GM20431 (cell line): ENCODE measurements at regions not wholly inside any gene's neighbourhood (a gene's known extent, or its start where the extent isn't known, plus 50 kb on each side); places are given as distances from the start of the nearest gene placed in this dataset.
"Not testable (repeated sequence)": the region's sequence is repeated elsewhere in the genome, so short reads cannot be mapped to it uniquely, and the experiment has no call there.

Experiments
- in situ Hi-C: fragments of 300-500 bp; cut with MseI, MboI; formaldehyde crosslinking; loops from one replicate; pipeline ENCODE4 v1.15.0; 2020; ENCODE audit warnings: low sequenced_read_pairs; ENCODE audit not compliant: unreplicated experiment

DNA sequence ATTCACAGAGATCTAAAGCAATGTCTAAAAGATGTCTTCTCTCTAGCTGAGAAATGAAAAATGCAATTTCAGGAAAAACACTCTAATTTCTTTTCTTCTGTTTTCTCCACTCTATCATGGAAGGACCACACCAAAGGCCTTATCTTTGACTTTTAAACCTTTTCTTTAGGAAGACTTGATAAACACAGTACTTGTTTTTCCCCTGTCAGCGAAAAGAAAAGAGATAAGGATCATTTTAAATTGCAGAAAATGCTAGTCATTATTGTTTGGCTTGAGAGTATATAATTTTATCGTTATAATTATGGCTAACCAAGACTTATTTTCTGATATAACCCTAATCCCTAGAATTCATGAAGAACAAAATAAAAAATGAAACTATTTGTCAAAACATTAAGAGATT lies 462.4 kb upstream of the API5 start:
- in situ Hi-C loops, result no loop called here

DNA sequence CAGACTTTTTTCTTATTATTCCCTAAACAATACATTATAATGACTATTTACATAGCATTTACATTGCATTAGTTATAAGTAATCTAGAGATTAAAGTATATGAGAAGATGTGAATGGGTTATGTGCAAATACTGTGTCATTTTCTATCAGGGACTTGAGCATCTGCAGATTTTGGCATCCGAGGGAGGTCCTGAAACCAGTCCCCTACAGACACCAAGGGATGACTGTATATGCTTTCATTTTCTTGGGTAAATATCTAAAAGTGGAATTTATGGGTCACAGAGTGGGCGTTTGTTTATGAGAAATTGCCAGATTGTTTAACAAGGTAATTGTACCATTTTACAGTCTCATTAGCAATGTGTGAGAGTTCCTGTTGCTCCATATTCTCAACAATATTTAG lies 454.5 kb upstream of the API5 start:
- in situ Hi-C loops, result no loop called here

DNA sequence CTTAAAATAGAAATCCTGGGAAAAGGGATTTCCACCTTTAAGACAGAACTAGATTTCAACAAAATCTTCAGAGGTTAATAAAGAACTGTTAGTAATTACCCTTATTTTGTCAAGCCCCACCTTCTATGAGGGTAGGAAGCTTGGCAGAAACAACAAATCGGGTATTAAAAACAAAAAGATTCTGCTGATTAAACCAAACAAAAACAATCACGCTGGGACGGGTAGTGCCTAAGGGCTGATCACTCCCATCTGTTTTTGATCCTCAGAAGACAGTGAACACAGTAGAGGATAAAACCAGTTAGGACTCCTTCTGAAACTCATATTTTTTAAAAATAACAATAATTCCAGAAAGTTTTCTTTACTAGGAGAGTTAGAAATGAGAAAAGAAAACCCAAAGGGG lies 441.3 kb upstream of the API5 start:
- in situ Hi-C loops, result no loop called here

DNA sequence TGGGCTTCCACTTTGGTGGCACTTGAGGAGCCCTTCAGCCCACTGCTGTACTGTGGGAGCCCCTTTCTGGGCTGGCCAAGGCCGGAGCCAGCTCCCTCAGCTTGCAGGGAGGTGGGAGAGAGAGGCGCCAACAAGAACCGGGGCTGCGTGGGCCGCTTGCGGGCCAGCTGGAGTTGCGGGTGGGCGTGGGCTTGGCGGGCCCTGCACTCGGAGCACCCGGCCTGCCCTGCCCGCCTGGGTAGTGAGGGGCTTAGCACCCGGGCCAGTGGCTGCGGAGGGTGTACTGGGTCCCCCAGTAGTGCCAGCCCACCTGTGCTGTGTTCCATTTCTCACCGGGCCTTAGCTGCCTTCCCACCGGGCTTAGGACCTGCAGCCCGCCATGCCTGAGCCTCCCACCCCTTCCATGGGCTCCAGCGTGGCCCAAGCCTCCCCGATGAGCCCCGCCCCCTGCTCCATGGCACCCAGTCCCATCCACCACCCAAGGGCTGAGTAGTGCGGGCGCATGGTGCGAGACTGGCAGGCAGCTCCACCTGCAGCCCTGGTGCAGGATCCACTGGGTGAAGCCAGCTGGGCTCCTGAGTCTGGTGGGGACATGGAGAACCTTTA lies 437.9 kb upstream of the API5 start:
- in situ Hi-C loops, result not testable (repeated sequence)

DNA sequence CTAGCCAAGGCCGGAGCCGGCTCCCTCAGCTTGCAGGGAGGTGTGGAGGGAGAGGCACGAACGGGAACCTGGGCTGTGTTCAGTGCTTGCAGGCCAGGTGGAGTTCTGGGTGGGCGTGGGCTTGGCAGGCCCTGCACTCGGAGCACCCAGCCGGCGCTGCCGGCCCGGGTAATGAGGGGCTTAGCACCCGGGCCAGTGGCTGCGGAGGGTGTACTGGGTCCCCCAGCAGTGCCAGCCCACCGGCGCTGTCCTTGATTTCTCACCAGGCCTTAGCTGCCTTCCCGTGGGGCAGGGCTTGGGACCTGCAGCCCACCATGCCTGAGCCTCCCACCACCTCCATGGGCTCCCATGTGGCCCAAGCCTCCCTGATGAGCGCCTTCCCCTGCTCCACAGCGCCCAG lies 430.5 kb upstream of the API5 start:
- in situ Hi-C loops, result not testable (repeated sequence)

DNA sequence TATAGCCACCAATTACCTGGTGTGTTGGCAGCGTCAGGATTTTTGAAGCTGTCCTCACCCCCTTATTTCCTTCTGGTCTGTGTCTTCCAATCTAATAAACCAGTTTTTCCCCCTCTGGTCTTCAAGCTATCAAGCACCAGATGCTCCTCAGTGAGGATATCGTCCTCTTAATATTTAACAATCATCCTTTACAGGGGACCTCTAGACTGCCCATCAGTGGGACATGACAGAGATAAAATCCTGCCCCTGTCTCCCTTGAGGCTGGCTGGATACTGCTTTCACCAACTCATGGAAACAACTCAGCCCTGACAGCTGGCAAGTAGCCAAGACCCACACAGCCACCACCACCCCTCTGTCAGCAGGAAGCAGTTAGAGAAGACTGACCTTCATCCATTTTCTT lies 421.0 kb upstream of the API5 start:
- in situ Hi-C loops, result no loop called here

DNA sequence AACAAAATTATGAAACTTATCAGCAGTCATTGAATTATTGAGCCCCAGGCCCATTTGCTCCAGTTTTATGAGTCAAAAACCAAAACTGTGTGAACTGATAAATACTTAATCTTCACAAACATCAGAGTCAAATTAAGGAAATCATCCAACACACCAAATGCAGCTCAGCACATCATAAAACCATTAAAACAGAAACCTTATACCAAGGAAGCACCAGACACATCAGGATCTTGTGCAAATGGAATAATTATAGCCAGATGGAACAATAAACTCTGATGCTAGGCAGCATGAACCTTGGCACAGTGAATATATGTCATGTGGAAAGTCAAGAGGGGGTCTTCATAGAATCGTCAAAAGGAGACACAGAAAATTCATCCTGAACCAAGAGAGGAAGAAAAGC lies 410.7 kb upstream of the API5 start:
- in situ Hi-C loops, result no loop called here

DNA sequence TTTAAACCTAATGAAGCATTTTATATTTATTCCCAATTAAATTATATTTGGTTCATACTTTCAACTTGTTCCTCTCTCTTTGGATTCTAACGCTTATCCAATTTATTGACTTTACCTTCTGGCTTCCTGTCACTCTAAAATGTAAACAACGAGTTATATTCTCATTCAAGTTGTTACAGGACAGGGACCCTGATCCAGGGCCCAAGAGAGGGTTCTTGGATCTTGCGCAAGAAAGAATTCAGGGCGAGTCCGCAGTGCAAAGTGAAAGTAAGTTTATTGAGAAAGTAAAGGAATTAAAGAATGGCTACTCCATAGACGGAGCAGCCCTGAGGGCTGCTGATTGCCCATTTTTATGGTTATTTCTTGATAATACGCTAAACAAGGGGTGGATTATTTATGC lies 405.6 kb upstream of the API5 start:
- in situ Hi-C loops, result no loop called here

DNA sequence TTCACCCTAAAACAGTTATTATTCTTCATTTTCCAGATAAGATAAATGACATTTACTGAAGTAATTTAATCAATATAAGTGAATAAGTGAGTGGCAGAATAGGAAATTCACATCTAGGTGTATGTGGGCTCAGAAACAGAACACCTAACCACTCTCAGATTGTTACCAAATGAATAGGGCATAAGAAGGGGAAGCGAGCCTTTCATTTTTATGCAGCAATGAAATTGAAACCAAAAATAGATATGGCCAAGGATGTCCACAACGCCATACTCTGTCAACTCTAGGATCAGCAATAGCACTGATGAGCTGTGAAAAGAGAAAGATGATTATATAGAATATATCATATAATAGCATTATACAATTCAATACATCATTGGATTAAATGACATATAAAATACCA lies 398.1 kb upstream of the API5 start:
- in situ Hi-C loops, result no loop called here

DNA sequence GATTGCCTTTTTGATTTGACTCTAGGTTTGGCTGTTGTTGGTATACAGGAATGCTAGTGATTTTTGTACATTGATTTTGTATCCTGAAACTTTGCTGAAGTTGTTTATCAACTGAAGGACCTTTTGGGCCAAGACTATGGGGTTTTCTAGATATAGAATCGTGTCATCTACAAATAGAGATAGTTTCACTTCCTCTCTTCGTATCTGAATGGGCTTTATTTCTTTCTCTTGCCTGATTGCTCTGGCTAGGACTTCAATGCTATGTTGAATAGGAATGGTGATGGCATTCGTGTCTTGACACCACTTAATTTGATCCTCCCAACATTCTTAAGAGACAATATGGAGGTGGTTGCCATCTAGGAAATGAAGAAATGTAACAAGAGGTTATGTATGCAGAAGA lies 388.1 kb upstream of the API5 start:
- in situ Hi-C loops, result no loop called here

DNA sequence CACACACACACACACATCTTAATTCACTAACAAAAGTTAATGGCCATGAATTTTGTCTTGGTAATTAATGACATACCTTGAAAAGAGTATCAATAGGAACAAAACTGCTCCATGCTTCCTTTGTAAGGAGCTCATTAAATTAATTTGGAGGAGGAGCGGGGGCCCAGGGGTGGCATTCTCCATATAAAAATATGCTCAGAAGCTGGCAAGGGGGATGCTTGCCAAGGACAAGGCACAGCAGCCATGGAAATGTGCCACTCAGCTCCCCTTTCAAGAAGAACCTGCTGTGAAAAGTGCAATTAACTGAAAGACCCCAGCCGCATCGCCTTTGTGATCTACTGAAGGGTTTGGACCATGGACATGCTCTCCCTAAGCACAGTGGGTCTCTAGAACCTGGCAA lies 385.9 kb upstream of the API5 start:
- in situ Hi-C loops, result no loop called here

DNA sequence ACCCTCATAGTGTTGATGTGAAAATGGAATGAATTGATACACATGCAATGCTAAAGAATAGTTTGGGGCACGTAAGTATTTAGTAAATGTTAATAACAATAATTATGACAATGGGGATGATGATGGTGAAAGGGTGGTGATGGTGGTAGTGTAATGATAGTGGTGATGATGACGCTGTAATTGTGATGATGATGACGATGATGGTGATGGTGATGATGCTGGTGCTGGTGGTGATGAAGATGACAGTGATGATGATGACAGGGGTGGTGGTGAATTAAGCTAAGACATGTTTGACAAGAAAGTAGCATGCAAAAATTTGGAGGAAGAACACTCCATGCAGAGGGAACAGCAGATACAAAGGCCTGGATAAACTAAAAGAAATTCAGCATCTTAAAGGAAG lies 364.4 kb upstream of the API5 start:
- in situ Hi-C loops, result no loop called here

DNA sequence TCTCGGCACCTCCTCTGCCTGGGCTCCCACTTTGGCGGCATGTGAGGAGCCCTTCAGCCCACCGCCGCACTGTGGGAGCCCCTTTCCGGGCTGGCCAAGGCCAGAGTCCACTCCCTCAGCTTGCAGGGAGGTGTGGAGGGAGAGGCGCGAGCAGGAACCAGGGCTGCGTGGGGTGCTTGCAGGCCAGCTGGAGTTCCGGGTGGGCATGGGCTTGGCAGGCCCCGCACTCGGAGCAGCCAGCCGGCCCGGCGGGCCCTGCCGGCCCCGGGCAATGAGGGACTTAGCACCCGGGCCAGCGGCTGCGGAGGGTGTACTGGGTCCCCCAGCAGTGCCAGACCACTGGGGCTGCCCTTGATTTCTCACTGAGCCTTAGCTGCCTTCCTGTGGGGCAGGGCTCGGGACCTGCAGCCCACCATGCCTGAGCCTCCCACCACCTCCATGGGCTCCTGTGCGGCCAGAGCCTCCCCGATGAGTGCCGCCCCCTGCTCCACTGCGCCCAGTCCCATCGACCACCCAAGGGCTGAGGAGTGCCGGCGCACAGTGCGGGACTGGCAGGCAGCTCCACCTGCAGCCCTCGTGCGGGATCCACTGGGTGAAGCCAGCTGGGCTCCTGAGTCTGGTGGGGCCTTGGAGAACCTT lies 361.9 kb upstream of the API5 start:
- in situ Hi-C loops, result not testable (repeated sequence)

DNA sequence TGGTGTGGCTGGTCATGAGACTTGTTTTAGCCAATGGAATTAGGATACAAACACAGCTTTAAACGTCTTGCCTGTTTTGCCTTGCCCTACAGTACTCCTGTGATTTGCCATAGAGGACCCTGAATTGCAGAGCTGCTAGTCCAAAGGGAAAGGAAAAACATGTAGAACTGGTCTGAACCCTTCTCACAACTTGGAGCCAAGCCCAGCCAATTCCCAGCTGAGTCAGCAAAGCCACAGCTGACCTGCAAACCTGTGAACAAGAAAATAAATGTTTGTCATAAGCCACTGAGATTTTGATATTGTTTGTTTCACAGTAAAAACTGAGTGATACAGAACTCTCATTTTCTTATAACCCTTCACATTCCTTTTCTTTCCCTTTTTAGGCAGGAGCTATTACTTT lies 360.5 kb upstream of the API5 start:
- in situ Hi-C loops, result no loop called here

DNA sequence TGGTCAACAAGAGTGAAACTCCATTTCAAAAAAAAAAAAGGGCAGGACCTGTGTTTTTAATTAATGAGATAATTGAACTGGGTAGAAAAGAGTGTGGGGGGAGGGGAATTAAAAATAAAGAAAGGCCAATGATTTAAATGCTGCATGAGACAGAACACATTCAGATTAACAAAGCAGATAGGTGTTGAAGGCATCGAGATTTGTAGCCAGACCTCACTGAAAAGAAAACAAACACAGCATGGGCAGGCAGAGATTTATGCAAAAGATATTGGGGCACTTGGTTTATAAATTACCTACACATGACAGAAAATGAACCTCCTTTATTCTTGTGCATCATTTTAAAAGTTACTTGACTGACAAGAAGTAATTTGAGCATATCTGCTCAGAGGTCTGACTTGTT lies 354.0 kb upstream of the API5 start:
- in situ Hi-C loops, result no loop called here

DNA sequence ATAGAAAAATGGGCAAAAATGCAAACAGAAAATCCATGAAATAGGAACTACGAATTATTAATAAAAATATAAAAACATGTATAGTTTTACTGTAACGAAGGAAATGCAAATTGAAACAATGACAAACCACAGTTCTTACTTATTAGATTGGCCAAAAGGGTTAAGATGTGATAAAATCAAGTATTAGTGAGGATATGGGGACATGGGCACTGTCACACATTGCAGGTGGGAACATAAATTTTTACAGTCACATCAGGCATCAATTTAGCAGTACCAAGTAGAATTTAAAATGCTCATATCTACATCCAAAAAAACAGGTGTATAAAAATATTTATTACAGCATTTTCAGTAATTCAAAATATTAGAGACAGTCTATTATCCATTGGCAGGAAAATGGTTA lies 353.2 kb upstream of the API5 start:
- in situ Hi-C loops, result no loop called here

DNA sequence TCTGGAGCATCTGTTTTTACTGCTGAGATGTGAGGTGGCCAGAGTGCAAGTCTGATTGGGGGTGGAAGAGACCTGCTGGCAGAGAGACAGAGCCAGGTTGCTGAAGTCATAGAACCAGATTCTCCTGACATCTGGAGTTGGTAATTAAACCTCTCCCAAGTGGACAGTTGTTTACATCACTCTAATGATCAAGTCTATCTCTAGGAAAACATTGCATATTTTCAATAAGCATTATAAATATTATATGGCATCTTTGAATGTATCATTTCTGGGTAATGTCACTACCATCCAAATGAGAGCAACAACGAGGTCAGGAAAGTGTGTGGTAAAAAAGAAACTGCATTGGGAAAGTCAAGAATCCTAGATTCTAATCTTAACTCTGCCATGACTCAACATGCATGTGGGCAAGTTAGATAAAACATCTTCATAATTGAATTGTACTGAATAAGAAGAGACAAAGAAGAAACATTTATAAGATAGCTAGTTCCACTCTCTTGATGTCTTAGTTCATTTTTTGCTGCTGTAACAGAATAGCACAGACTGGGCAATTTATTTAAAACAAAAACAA lies 351.2 kb upstream of the API5 start:
- in situ Hi-C loops, result no loop called here

DNA sequence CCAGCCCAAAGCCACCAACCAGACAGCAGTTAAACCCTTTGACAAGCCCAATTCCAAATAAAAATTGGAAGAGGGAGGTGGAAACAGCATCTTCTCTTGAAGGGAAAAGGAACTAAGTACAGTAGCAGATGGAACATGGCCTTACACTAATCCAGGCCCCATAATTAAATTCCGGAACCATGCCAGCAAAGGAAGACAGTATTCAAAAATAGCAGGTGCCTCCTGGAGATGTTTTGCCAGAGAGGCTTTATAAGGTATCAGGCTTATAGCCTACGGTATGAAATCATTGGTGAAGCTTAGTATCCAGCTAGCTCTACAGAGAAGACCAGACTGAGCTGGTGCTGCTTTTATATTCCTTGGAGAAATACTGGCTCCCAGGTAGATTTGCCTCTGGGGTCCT lies 344.1 kb upstream of the API5 start:
- in situ Hi-C loops, result no loop called here

DNA sequence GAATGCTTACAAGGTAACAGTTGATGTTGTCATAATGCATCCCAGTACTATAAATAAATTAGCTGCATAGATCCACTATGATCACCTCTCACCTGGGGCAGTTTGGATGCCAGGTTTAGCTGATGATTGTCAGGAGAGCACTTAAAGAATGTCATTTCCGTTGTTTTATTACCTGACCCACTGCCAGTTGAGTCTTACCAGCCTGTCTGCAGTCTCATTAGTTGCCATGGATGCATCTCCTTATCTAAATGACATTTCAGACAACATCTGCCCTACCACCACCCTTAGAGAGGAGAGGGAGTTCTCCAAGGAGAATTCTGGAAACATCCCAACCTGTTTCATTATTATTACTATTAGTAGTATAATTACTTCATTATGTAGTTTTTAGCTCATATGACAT lies 339.1 kb upstream of the API5 start:
- in situ Hi-C loops, result no loop called here

DNA sequence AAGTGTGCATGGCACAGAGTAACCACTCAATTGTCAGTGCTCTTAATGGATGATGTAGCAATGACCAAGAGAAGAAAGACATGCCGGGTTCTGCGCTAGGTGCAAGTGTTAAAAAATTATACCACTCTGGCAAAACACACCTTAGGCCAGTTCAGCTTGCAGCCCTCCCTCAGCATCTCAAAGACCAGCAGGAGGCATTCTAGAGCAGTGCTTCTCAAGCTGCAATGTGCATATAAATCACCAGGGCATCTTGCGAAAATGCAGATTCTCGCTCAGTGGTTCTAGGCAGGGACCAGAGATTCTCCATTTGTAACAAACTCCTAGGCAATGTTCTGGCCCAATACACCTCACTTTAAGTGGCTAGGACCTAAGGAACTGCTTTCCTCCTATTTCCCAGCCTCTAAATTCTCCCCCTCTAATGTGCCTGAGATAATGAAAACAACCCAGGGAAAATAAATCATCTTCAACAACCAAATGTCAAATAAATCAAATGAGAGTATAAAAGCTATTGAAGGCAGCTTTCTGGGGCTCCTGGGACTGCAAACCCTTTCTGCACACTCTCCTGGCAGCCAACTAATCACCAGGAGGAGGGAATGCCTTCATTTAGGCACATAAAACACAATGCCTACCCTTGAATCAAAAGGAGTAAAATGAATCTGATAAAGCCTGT lies 337.2 kb upstream of the API5 start:
- in situ Hi-C loops, result no loop called here

DNA sequence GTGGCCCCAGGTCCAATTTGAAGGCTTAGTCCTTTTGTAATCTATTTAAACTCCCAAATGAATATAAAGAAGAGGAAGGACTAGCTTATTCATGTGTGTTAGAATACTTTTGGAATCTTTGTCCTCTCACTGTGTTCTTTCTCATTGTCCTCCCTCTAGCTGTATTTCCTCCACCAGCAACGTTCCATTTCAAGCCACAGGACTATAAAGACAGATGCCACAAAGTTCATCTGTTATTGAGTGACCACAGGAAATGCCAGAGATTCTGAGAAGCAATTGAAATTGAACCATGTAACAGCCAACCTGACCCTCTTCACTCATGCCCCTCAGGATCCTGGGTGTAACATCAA lies 336.6 kb upstream of the API5 start:
- in situ Hi-C loops, result no loop called here
